GM18861 (cell line): ENCODE measurements at regions not wholly inside any gene's neighbourhood (a gene's known extent, or its start where the extent isn't known, plus 50 kb on each side); places are given as distances from the start of the nearest gene placed in this dataset.
"Not testable (repeated sequence)": the region's sequence is repeated elsewhere in the genome, so short reads cannot be mapped to it uniquely, and the experiment has no call there.

ENCODE experiments used
- ATAC-seq: cut with Tn5 transposase; IDR thresholded peaks from one replicate; pipeline ENCODE4 v1.9.1; 2021; ENCODE audit not compliant: unreplicated experiment

DNA sequence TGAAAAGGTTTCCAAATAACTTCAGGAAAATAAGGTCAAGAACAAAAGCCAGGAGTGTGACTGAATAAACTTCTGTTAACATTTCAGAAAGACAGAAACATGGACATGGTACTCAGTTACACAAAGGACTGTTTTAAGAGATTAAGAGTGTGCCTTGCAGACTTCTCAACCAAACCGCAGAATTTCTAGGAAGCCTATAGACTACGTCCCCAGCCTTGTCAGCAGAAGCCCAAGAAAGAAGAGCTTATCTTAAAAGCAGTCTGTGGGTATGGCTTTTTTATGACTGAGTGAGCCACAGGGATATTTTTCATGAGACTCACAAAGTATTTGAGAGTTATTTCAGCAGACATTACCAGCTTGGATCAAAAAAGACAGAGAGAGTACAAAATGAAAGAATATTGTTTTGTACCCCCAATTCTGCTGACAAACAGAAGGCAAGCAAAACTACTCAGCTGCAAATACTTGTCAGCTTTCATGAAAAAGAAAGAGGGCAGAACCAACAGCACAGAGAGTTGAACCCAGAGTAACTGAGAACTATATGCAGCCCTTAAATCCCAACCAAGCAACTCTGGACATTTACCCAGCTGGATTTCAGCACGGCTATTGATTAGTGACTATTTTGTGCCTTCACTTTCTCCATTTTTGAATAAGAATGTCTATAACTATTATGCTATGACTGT, 711.0 kb upstream of the CTNND2 start:
- ATAC-seq, result no peak

DNA sequence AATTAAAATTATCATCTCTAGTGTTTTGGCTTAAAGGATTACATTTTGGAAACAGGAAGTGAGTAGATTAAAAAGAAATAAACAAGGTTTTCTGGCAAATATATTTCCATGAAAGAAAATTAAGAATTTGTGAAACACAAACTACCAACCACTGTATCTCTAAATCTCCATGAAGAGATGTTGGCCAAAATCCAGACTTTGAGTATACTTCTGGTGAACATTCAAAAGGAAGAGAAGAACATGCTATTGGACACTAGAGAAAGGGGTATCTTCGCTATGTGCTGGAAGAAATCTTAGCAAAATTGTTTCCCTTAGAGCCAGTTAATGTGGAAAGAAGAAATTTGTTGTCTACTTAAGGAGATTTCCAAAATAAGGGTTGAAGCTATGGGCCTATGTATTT, 710.4 kb upstream of the CTNND2 start:
- ATAC-seq, result no peak

DNA sequence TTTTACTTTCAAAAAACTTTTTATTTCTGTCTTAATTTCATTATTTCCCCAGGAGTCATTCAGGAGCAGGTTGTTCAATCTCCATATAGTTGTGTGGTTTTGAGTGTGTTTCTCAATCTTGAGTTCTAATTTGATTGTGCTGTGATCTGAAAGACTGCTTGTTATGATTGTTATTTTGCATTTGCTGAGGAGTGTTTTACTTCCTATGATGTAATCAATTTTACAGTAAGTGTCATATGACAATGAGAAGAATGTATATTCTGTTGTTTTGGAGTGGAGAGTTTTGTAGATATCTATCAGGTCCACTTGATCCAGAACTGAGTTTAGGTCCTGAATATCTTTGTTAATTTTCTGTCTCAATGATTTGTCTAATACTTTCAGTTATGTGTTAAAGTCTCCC, 706.9 kb upstream of the CTNND2 start:
- no peak for ATAC-seq

DNA sequence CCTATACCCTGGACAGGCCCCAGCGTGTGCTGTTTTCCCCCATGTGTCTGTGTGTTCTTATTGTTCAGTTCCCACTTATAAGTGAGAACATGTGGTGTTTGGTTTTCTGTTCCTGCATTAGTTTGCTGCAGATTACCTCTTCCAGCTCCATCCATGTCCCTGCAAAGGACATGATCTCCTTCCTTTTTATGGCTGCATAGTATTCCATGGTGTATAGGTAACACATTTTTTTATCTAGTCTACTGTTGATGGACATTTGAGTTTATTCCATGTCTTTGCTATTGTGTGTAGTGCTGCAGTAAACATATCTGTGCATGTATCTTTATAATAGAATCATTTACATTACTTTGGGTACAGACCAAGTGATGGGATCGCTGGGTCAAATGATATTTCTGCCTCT, 703.6 kb upstream of the CTNND2 start:
- not testable (repeated sequence) for ATAC-seq

- no peak for ATAC-seq
Measured at GRCh38 chr5:12592228-12592627, 688.0 kb upstream of the CTNND2 start.

DNA sequence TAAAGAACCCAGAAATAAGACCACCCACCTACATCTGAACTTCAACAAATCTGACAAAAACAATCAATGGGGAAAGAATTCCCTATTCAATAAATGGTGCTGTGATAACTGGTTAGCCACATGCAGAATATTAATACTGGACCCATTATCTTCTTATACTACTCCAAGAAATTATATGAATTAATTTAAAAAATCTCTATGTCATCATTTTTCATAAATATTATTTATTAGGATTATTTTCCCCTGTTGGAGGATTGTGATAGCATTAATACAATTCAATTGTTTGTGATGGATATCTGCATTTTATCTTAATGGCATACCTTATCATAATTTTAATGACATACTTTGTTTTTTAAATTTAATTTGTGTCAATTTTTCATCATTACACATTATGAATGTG, 682.2 kb upstream of the CTNND2 start:
- ATAC-seq, result no peak

GRCh38 chr5:12578803-12579202, 674.6 kb upstream of the CTNND2 start:
- ATAC-seq, result not testable (repeated sequence)

DNA sequence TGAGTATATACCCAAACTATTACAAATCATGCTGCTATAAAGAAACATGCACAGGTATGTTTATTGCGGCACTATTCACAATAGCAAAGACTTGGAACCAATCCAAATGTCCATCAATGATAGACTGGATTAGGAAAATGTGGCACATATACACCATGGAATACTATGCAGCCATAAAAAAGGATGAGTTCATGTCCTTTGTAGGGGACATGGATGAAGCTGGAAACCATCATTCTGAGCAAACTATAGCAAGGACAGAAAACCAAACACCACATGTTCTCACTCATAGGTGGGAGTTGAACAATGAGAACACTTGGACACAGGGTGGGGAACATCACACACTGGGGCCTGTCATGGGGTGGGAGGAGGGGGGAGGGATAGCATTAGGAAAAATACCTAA, 672.7 kb upstream of the CTNND2 start:
- not testable (repeated sequence) for ATAC-seq

- ATAC-seq, result not testable (repeated sequence)
Measured at GRCh38 chr5:12574298-12575093, 670.2 kb upstream of the CTNND2 start.

- not testable (repeated sequence) for ATAC-seq
Measured at GRCh38 chr5:12573916-12574297, 669.7 kb upstream of the CTNND2 start.

- no peak for ATAC-seq
Measured at GRCh38 chr5:12570688-12571087, 666.4 kb upstream of the CTNND2 start.

GRCh38 chr5:12566441-12566840, 662.2 kb upstream of the CTNND2 start:
- ATAC-seq, result no peak

- ATAC-seq, result no peak
Measured at GRCh38 chr5:12557012-12557411, 652.8 kb upstream of the CTNND2 start.

GRCh38 chr5:12526113-12526512, 621.9 kb upstream of the CTNND2 start:
- no peak for ATAC-seq

GRCh38 chr5:12522116-12522515, 617.9 kb upstream of the CTNND2 start:
- no peak for ATAC-seq

- not testable (repeated sequence) for ATAC-seq
Measured at GRCh38 chr5:12504983-12505382, 600.7 kb upstream of the CTNND2 start.

DNA sequence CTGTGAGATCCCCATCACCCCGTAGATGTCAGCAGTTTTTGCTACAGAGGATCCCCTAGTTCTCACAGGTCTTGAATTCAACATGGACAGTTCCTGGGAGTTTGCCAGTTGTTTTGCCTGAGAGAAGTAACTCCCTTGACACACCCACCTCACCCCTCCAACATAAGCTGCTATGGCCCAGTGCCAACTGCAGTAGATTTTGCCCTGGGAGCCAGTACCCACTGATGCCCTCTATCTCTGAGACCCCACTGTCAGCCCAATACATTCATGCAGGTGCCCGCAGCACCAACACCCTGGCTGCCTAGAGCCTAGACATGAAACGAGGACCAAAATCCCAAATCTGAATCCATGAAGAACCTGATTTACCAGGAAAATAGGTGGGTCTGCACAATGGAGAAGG, 583.9 kb upstream of the CTNND2 start:
- no peak for ATAC-seq

DNA sequence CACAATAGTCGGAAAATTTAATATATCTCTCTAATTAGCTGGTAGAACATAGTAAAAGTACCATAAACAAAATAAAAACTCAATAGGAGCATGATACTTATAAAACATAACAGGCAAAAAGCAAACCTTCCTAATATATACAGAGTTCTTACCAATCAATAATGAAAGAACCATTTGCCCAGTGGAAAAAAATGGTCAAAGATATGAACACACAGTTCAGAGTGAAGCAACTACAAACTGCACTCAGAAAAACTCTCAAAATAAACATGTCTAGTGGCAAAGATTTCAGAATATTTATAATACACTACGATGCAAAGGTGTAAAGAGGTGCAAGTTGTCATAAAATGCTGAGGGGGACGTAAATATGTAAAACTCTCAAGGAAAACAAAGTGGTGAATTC, 576.2 kb upstream of the CTNND2 start:
- no peak for ATAC-seq

GRCh38 chr5:12477554-12477953, 573.3 kb upstream of the CTNND2 start:
- no peak for ATAC-seq

- ATAC-seq, result no peak
Measured at GRCh38 chr5:12467799-12468198, 563.6 kb upstream of the CTNND2 start.

GRCh38 chr5:12460493-12461261, 556.4 kb upstream of the CTNND2 start:
- no peak for ATAC-seq

- ATAC-seq, result no peak
Measured at GRCh38 chr5:12459326-12459725, 555.1 kb upstream of the CTNND2 start.
